ENCODE measurements at regions not wholly inside any gene's neighbourhood (a gene's known extent, or its start where the extent isn't known, plus 50 kb on each side); places are given as distances from the start of the nearest gene placed in this dataset.
"Not testable (repeated sequence)": the region's sequence is repeated elsewhere in the genome, so short reads cannot be mapped to it uniquely, and the experiment has no call there.

DNA sequence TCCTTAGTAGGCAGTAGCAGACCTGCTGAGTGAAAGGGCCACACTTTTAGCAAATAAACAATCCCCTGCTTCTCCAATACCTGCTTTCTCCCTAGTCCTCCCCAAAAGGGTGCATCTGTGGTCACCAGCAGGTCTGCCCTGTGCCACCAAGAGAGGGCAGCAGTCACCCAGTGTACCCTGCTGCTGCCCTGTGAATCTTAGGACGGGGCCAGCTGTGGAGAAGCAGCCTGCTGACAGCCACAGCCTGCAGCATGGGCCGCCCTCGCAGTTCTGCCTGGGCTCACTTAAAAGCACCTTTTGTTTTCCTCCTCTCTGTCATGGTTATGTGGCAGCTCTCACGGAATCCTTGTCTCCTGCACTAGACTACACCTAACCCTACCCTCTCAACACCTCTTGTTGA, 85.4 kb upstream of the DRD5 start:
- not testable (repeated sequence) for H3K4me3 ChIP-seq

DNA sequence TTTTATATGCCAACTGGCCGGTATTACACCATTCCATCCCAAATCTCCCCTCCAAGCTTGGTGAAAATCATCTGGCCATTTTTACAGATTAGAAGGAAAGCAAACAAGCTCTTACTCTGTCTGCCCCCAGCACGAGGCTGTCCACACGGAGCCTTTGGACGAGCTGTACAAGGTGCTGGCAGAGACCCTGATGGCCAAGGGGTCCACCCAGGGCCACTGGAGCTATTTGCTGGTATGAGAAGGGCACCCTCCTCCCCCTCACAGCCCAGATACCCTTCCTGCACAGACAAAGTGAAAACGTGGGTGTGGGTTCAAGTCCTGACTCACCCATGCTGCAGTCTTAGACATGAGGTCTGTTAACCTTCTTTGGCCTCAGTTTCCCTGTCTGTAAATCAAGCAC, 84.9 kb upstream of the DRD5 start:
- not testable (repeated sequence) for H3K4me3 ChIP-seq, H3K27ac ChIP-seq

More for the DNA sequence above, 85.4 kb upstream of the DRD5 start:
- not testable (repeated sequence) for H3K27ac ChIP-seq

DNA sequence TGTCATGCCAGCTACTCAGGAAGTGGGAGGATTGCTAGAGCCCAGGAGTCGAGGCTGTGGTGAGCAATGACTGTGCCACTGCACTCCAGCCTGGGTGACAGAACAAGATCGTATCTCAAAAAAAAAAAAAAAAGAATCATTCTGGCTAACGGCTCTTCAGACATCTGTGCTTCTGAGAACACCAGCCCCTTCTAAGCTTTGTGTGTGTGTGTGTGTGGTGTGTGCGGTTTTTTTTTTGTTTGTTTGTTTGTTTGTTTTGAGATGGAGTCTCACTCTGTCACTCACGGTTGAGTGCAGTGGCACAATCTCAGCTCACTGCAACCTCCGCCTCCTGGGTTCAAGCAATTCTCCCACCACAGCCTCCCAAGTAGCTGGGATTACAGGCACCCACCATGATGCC, 79.4 kb upstream of the DRD5 start:
- H3K27ac ChIP-seq, H3K4me3 ChIP-seq: not testable (repeated sequence)

DNA sequence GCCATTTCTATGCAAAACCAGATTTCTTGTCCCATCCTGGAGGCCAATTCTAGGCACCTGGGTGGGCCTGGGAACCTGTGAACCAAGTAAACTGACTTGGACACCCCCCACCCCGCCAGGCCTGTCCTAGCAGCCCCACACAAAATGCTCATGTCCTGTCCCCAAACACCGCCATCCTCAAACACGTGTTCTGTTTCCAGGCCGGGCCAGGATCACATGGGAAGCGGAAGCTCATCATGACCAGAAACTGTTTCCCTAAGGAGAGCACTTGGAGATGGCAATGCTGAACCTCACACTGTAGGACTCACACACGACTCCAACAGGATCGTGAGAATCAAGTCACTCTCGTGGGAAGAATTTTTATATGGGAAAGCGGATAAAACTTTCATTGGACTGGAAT, 78.7 kb upstream of the DRD5 start:
- not testable (repeated sequence) for H3K4me3 ChIP-seq

DNA sequence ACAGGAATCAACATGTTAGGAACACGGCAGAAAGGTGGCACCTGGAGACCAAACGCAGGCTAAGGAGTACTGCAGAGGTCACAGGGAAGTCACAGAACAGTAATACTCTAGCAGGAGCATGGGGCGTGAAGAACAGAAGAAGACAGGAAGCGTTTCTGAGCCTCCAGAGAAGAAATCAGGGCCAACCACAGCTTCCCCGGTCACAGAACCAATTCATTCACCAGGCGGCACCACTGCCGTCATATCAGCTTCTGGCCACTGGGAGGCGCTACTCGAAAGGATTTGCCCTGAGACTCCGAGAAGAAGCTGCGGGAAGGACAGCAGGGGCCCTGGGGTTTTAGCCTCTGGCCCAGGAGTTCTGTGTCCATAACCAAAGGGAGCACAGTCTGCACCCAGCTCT, 78.0 kb upstream of the DRD5 start:
- H3K4me3 ChIP-seq, result no peak overlapping the region

More for the DNA sequence above, 78.7 kb upstream of the DRD5 start:
- H3K27ac ChIP-seq, result not testable (repeated sequence)

DNA sequence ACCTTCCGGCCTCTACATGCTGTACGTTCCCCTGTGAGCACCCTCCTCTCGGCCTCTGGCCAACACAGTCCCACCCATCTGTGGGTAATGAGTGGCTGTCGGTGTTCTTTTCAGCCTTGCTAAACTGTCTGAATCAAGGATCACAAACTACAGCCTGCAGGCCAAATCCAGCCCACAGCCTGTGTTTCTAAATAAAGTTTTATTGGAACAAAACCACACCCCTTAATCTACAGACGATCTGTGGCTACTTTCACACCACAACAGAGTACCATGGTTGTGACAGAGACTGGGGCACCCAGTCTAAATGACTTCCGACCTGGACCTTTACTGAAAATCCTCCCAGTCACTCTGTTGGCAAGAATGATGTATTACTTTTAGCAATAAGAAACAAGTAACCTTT, 77.3 kb upstream of the DRD5 start:
- H3K4me3 ChIP-seq, H3K27ac ChIP-seq: not testable (repeated sequence)

More for the DNA sequence above, 78.0 kb upstream of the DRD5 start:
- no peak overlapping the region for H3K27ac ChIP-seq

DNA sequence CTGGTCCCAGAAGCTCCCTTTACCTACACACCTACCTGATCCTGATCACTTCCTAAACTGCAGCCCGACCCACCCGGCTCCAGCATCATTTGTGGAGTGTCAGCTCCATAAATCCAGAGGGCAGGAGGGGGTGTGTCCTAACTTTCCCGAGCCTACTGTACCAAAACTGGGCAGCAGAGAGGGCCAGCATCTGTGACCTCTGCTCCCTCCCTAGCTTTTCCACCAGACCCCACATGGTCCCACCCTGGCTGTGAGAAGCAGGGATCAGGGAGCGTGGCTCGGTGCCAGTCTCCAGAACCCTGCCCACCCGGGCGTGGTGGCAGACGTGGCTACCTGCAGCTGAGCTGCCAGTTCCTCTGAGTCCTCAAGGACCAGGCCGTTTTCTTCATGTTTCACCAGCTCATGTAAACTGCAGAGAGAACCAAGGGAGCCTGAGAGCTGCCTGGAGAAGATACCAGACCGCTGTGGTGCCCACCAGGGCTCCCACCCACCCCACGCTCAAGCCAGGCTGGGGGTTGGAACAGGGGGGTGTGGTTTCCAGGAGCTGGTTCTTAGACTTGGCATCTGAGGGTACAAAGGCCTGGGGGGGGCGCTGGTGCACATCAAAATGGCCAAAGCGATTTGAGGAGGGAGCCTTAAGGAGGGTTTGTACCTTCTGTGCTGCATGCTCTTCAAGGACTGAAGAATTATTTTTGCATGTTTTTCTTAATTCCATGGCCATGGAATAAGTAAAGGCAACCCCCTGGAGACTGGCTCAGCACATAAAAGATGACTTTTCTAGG, 76.7 kb upstream of the DRD5 start:
- H3K4me3 ChIP-seq, result no peak overlapping the region
- H3K27ac ChIP-seq, result no peak overlapping the region

DNA sequence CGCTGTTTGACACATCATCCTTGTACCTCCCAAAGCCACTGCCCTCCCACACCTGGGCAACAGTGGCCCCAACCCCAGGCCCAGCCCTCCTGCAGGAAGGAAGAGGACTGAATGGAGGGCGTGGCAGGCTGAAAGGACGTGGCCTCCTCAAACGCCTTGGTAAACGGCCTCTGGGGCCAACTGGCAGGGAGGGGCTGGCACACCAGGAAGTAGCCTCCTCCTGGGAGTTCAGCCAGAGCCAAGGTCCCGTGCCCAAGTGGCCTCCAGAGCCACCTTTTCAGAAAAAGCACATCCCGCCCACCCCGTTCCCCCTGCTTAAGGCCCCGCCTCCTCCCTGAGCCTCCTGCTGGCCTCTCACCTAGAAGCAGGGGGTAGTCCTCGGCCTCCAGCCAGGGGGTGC, 74.2 kb upstream of the DRD5 start:
- H3K4me3 ChIP-seq, H3K27ac ChIP-seq: not testable (repeated sequence)

DNA sequence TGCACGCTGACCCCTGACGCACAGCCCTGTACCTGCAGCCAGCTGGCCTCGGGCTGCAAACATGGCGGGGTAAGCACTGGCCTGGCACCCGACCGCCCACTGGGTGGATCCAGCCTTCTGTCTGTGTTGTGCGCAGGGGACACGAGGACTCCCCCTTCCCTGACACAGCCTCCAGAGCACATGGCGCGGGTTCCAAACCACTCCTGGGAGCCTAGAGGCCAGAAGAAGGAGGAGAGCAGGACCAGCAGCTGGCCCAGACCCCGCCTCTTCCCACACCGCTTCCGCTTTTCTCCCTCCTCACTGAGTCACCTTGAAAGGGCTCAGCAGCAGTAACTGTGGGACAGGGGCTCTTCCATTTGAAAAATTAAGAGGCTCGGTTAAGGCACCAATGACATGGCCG, 73.5 kb upstream of the DRD5 start:
- not testable (repeated sequence) for H3K4me3 ChIP-seq, H3K27ac ChIP-seq

DNA sequence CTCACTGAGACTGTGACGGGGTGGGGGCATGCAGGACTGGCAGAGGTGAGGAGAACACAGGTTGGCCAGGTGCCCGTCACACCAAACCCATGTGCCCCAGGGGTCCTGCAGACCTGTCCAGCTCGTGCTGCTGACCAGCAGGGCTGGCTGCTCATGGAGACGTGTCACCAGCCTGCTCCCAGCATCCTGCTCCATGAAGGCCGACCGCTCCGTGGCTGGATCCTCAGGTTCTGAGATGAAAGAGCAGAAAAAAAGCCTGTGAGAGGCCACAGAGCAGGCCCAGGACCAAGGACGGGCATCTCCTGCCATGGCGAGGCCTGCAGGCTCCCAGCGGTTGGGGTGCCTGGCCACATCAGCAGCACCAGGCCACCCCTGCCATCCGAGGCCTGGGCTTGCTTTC, 71.7 kb upstream of the DRD5 start:
- no peak overlapping the region for H3K27ac ChIP-seq
- H3K4me3 ChIP-seq, result no peak overlapping the region

DNA sequence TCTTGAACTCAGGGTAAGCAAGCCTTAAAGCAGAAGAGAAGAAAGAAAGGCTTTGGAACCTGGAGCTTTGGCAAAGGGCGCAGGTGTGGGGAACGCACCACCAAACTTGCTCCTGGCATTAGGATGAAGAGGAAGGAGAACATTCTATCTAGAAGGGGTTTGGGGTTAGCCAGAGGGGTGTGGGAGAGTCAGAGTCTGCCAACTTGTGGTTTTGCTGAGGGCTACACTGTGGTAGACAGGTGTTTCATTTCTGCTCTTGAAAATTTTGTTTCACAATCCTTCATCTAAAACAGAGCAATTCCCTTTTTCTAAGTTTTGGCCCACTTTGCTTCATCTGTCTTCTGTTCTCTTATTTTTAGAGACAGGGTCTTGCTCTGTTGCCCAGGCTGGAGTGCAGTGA, 66.2 kb upstream of the DRD5 start:
- H3K4me3 ChIP-seq, H3K27ac ChIP-seq: not testable (repeated sequence)

DNA sequence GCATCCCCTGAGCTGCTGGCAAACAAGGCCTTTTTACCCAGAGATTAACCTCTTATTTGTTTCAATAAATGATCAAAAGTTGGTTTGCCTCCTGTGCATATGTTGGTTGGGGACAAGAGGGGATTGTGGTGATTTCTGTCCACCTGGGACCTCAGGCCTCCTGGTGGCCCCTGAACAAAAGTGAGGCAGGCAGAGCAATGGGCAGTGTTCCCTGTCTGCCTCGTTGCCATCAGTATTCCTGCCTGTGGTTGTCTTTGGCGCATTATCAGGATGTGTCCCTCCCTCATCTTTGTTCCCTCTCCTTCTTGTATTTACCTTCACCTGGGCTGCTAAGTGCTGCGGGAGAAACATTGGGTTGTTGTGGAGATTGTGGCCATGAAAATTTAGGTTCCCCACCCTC, 65.3 kb upstream of the DRD5 start:
- Histone ChIP-seq H3K27ac (no peak overlapping the region), H3K4me3 (no peak overlapping the region)

DNA sequence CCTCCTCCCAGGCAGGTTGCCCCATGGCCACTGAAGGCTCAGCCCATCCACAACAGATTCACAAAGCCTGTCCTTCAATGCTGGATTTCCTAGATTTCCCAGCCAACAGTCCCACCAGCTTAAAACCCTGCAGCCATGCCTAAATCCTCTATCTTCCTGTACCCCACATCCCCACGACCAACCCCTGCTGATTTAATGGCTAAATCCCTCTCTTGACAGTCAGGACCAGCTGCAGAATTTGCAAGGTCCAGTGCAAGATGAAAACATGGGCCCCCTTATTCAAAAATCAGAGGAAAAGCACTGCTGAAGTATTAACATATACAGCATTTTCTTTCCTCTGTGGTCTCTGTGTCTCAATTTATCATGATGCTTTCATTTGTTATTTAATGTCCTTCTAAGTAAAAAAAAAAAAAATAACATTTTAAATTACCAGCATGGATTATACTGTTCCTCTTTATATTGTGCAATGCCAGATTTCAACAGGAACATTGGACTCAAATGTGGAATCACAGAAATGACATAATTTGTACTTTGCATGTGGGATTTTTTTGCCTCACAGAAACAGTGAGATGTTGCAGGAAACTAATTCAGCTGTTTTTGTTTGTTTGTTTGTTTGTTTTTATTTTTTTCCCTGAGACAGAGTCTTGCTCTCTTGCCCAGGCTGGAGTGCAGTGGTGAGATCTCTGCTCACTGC, 63.0 kb upstream of the DRD5 start:
- not testable (repeated sequence) for H3K4me3 ChIP-seq, H3K27ac ChIP-seq

DNA sequence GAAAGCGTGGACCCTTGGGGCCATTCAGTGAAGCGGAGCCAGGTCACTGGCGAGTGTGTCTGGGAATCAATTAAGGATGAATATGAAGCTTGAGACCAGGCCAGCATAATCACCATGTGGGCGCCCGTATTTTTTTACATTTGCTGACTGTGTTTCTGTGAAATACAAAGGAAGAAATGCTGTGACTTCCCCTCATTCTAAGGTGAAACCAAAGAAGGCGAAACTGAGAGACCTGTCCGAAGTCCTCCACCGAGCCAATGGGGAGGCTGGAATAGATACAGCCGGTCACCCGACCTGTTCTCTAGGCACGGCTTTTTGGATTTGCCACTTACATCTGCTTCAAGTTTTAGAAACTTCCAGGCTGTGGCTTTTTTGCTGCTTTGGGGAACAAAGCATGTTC, 59.3 kb upstream of the DRD5 start:
- H3K27ac ChIP-seq, H3K4me3 ChIP-seq: not testable (repeated sequence)
